ENCODE measurements at regions not wholly inside any gene's neighbourhood (a gene's known extent, or its start where the extent isn't known, plus 50 kb on each side); places are given as distances from the start of the nearest gene placed in this dataset.

DNA sequence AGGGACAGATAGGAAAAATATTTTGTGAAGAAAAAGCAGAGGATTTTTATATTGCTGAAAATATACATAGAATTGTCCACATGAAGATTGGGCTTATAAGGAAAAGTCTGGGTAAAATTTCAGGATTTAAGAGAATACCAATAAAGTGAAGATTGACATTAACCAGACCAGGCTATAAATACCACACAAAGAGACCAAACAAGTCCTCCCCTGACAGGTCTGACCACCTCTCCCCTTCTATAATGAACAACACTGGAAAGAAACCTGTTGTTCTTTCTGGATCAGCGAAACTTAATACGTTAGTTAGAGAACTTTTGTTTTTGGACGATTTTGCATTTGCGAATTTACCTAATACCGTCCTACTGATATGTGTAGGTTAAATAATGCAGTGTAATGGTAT is 138.3 kb downstream of the ISL1 start:
- DNase-seq (ENCODE audit: low read depth): no peak
- TF ChIP-seq, protein P1, sequence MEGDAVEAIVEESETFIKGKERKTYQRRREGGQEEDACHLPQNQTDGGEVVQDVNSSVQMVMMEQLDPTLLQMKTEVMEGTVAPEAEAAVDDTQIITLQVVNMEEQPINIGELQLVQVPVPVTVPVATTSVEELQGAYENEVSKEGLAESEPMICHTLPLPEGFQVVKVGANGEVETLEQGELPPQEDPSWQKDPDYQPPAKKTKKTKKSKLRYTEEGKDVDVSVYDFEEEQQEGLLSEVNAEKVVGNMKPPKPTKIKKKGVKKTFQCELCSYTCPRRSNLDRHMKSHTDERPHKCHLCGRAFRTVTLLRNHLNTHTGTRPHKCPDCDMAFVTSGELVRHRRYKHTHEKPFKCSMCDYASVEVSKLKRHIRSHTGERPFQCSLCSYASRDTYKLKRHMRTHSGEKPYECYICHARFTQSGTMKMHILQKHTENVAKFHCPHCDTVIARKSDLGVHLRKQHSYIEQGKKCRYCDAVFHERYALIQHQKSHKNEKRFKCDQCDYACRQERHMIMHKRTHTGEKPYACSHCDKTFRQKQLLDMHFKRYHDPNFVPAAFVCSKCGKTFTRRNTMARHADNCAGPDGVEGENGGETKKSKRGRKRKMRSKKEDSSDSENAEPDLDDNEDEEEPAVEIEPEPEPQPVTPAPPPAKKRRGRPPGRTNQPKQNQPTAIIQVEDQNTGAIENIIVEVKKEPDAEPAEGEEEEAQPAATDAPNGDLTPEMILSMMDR (IDR thresholded peaks at IDR 0.05; ENCODE audit: low read depth, low read length): no peak
- TF ChIP-seq MAX (IDR thresholded peaks at IDR 0.05; ENCODE audit: low read depth, low read length) (no peak), POLR2A (IDR thresholded peaks at IDR 0.05; ENCODE audit: extremely low read depth, insufficient read length) (no peak), MYC (IDR thresholded peaks at IDR 0.05; ENCODE audit: low read depth, low read length) (no peak)
- H3K4me3 ChIP-seq (ENCODE audit: low read depth, low read length): no peak overlapping the region

- no peak for DNase-seq (ENCODE audit: low read depth)
- no peak overlapping the region for H3K4me3 ChIP-seq (ENCODE audit: low read depth, low read length)
- TF ChIP-seq POLR2A (IDR thresholded peaks at IDR 0.05; ENCODE audit: extremely low read depth, insufficient read length) (no peak), MAX (IDR thresholded peaks at IDR 0.05; ENCODE audit: low read depth, low read length) (no peak), MYC (IDR thresholded peaks at IDR 0.05; ENCODE audit: low read depth, low read length) (no peak)
These were observed 156.0 kb downstream of the ISL1 start for GRCh38 chr5:51539232-51539631.

DNA sequence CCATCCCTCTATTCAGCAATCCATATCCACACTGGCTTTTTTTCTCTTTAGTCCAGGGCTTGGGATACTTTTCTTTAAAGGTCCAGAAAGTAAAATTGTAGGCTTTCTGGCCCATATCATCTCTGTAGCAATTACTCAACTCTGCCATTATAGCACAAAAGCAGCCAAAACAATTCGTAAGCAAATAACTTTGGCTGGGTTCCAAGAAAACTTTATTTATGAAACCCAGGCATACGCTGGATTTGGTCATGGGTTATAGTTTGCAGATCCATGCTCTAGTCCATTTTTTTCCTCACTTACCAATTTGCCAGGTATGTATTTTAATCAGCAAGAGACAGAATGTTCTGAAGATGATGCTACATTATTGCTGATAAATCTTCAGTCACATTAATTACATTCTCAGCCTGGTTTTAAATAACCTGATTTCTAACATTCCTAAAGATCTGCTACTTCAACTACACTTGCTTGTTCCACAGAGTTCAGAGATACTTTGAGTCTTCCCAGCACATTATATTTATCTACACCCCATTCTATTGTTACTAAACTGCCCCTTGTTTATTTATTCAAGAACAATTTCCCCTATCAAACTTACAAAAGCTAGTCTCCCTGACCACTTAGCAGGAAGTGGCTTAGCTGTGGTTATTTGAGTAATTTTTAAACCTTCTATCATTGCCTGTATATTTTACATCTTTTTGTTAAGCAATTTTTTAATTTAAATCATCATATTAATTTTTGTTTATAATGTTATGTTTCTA is 161.0 kb downstream of the ISL1 start:
- TF ChIP-seq MYC (IDR thresholded peaks at IDR 0.05; ENCODE audit: low read depth, low read length) (no peak), MAX (IDR thresholded peaks at IDR 0.05; ENCODE audit: low read depth, low read length) (no peak), POLR2A (IDR thresholded peaks at IDR 0.05; ENCODE audit: extremely low read depth, insufficient read length) (no peak)
- TF ChIP-seq, protein P1 (IDR thresholded peaks at IDR 0.05; ENCODE audit: low read depth, low read length): no peak

DNA sequence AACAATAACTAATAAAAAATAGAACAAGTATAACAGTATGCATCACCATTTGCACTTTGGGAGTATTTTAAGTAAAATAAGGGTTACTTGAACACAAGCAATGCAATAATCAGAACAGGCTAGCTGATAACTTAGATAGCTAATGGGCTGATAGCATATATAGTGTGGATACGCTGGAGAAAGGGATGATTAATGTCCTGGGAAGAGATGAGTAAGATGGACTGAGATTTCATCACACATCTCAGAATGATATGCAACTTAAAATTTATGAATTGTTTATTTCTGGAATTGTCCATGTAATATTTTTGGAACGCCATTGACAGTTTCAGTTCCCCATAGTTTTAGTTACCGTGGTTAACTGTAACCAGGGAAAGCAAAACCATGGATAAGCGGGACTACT is 173.6 kb downstream of the ISL1 start:
- H3K4me3 ChIP-seq (ENCODE audit: low read depth, low read length): no peak overlapping the region
- DNase-seq (ENCODE audit: low read depth): no peak
- TF ChIP-seq MAX (IDR thresholded peaks at IDR 0.05; ENCODE audit: low read depth, low read length): no peak
- TF ChIP-seq, protein P1 (IDR thresholded peaks at IDR 0.05; ENCODE audit: low read depth, low read length): no peak
- TF ChIP-seq POLR2A (IDR thresholded peaks at IDR 0.05; ENCODE audit: extremely low read depth, insufficient read length): no peak
- TF ChIP-seq MYC (IDR thresholded peaks at IDR 0.05; ENCODE audit: low read depth, low read length): no peak

More for the DNA sequence above, 161.0 kb downstream of the ISL1 start:
- no peak for DNase-seq (ENCODE audit: low read depth)
- no peak overlapping the region for H3K4me3 ChIP-seq (ENCODE audit: low read depth, low read length)

DNA sequence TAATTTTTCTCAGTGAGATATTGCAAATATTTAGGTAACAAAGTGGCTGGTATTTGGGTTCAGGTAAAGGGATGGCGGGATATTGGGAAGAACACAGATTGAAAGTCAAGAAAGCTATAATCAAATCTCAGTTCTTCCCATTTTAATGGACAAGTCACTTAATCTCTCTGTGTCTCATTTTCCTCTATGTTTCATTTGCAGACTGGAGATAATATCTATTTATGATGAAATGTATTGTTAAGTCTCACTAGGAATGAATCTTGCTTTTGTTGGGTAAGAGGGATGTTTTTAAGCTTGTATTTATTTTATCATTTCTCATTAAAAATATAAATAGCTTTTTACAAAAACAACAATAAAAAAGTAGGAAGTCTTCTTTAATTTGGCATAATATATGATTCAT is 175.4 kb downstream of the ISL1 start:
- TF ChIP-seq POLR2A (IDR thresholded peaks at IDR 0.05; ENCODE audit: extremely low read depth, insufficient read length) (no peak), MAX (IDR thresholded peaks at IDR 0.05; ENCODE audit: low read depth, low read length) (no peak), MYC (IDR thresholded peaks at IDR 0.05; ENCODE audit: low read depth, low read length) (no peak)
- TF ChIP-seq, protein P1 (IDR thresholded peaks at IDR 0.05; ENCODE audit: low read depth, low read length): no peak
- DNase-seq (ENCODE audit: low read depth): no peak
- H3K4me3 ChIP-seq (ENCODE audit: low read depth, low read length): no peak overlapping the region

GRCh38 chr5:51559339-51559738 is 176.1 kb downstream of the ISL1 start:
- no peak for DNase-seq (ENCODE audit: low read depth)

More at GRCh38 chr5:51559339-51559738, 176.1 kb downstream of the ISL1 start:
- no peak overlapping the region for H3K4me3 ChIP-seq (ENCODE audit: low read depth, low read length)
- TF ChIP-seq, protein P1 (IDR thresholded peaks at IDR 0.05; ENCODE audit: low read depth, low read length): no peak
- no peak for TF ChIP-seq POLR2A (IDR thresholded peaks at IDR 0.05; ENCODE audit: extremely low read depth, insufficient read length)
- no peak for TF ChIP-seq MAX (IDR thresholded peaks at IDR 0.05; ENCODE audit: low read depth, low read length)

Data from NB4 (cell line).